Neural progenitor cell (in vitro differentiated cells): ENCODE measurements at regions not wholly inside any gene's neighbourhood (a gene's known extent, or its start where the extent isn't known, plus 50 kb on each side); places are given as distances from the start of the nearest gene placed in this dataset.

ENCODE experiments used
- EZH2phosphoT487 ChIP-seq: fragments of 200-600 bp; sonication (generic); IDR thresholded peaks from 2 replicates; pipeline ENCODE4 v1.6.1; 2017; ENCODE audit warnings: antibody characterized with exemption
- TF ChIP-seq, protein P1 (sequence below): fragments of 200-600 bp; sonication (generic); IDR thresholded peaks from 2 replicates; pipeline ENCODE4 v1.5.1; 2017; ENCODE audit warnings: antibody characterized with exemption, mild to moderate bottlenecking

DNA sequence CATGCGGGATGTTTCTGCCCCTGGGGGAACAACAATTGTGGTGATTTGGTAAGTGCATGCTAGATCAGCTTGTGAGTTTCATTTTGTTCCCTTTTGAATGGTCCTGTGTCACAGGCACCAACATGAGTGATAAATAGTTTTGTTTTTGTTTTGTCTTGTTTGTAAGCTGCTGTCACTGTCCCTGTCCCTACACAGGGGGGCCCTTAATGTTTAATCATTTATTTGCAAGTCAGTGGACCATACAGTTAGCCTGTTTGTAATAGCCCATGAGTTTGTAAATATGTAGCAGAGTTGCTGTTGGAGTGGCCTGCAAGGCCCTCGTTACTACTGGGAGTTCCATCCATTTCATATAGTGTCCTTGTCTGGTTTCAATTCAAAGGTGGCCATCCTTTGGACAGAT lies 979.6 kb upstream of the SPRY2 start:
- TF ChIP-seq, protein P1, sequence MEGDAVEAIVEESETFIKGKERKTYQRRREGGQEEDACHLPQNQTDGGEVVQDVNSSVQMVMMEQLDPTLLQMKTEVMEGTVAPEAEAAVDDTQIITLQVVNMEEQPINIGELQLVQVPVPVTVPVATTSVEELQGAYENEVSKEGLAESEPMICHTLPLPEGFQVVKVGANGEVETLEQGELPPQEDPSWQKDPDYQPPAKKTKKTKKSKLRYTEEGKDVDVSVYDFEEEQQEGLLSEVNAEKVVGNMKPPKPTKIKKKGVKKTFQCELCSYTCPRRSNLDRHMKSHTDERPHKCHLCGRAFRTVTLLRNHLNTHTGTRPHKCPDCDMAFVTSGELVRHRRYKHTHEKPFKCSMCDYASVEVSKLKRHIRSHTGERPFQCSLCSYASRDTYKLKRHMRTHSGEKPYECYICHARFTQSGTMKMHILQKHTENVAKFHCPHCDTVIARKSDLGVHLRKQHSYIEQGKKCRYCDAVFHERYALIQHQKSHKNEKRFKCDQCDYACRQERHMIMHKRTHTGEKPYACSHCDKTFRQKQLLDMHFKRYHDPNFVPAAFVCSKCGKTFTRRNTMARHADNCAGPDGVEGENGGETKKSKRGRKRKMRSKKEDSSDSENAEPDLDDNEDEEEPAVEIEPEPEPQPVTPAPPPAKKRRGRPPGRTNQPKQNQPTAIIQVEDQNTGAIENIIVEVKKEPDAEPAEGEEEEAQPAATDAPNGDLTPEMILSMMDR, result no peak
- no peak for TF ChIP-seq EZH2phosphoT487
